HFFc6 (cell line): ENCODE measurements at regions not wholly inside any gene's neighbourhood (a gene's known extent, or its start where the extent isn't known, plus 50 kb on each side); places are given as distances from the start of the nearest gene placed in this dataset.
"Not testable (repeated sequence)": the region's sequence is repeated elsewhere in the genome, so short reads cannot be mapped to it uniquely, and the experiment has no call there.

ENCODE experiments used
- DNase-seq: peaks from one replicate; pipeline ENCODE4 v3.0.0-alpha.2; 2018
- H3K27ac Mint-ChIP-seq: 2 replicates; pipeline ENCODE4 v1.8.0; 2020; ENCODE audit warnings: mild to moderate bottlenecking, mixed read lengths
- H3K27me3 Mint-ChIP-seq: 2 replicates; pipeline ENCODE4 v1.8.0; 2021; ENCODE audit warnings: mild to moderate bottlenecking, moderate library complexity, mixed read lengths; ENCODE audit not compliant: insufficient read depth
- H3K36me3 Mint-ChIP-seq: 2 replicates; pipeline ENCODE4 v1.8.0; 2021; ENCODE audit warnings: low read depth, mixed read lengths
- H3K4me1 Mint-ChIP-seq: 2 replicates; pipeline ENCODE4 v1.8.0; 2020; ENCODE audit warnings: low read depth, mixed read lengths
- H3K4me3 Mint-ChIP-seq: 2 replicates; pipeline ENCODE4 v1.8.0; 2020; ENCODE audit warnings: mild to moderate bottlenecking, moderate library complexity, mixed read lengths
- H3K9me3 Mint-ChIP-seq: 2 replicates; pipeline ENCODE4 v1.8.0; 2020; ENCODE audit warnings: mild to moderate bottlenecking, mixed read lengths

- H3K27ac Mint-ChIP-seq, H3K9me3 Mint-ChIP-seq, H3K36me3 Mint-ChIP-seq, H3K27me3 Mint-ChIP-seq, H3K4me3 Mint-ChIP-seq, DNase-seq, H3K4me1 Mint-ChIP-seq: not testable (repeated sequence)
Observed at GRCh38 chr21:6074935-6075334, 4446.4 kb upstream of the TPTE start.

DNA sequence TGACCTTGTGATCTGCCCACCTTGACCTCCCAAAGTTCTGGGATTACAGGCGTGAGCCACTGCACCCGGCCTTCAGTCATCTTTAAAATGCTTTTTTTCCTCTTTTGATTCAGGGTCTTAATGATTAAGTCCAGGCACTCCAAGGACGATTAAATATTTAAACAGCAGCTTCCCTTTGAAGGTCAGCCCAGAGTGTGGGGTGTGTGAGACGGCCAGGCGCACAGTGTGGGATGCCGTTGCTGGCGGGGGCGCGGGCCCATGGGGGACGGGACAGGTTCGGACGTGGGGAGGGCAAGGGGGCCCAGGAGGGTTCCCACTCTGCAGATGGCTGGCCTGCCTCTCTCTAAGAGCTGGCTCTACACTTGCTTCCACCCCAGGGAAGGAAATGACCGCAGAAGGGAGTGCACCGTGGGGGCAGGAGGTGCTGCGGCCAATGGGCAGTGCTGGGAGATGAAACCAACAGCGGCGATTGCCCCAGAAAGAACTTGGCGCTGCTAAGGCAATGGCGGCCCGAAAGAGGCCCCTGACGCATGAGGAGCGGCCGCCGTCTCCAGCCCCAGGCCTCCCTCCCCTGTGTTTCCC, 4445.7 kb upstream of the TPTE start:
- not testable (repeated sequence) for H3K4me3 Mint-ChIP-seq, H3K36me3 Mint-ChIP-seq, H3K27ac Mint-ChIP-seq, H3K4me1 Mint-ChIP-seq, DNase-seq, H3K27me3 Mint-ChIP-seq, H3K9me3 Mint-ChIP-seq

DNA sequence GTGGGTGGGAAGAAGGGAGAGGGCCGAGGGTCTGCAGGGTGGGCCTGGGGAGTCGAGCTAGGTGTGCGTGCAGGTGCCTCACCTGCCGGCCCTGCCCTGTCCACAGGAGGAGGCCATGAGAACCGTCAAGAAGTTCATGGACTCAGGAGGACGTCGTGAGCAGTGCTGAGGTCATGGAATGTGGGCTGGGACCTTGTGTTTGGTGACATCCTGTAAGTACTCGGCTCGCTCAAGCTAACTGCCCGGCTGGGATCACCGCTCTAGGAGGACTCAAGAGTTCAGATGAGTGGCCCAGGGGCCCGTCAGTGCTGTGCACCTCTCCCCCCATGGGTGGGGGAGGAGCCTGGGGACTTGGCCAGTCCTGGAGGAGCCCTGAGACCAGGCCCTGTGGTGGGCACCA, 4444.0 kb upstream of the TPTE start:
- not testable (repeated sequence) for H3K27ac Mint-ChIP-seq, H3K27me3 Mint-ChIP-seq, H3K36me3 Mint-ChIP-seq, H3K4me3 Mint-ChIP-seq, DNase-seq, H3K9me3 Mint-ChIP-seq, H3K4me1 Mint-ChIP-seq

- H3K36me3 Mint-ChIP-seq, H3K27ac Mint-ChIP-seq, H3K9me3 Mint-ChIP-seq, DNase-seq, H3K27me3 Mint-ChIP-seq, H3K4me1 Mint-ChIP-seq, H3K4me3 Mint-ChIP-seq: not testable (repeated sequence)
Observed at GRCh38 chr21:6078902-6079301, 4442.5 kb upstream of the TPTE start.

- H3K4me3 Mint-ChIP-seq, H3K27me3 Mint-ChIP-seq, H3K4me1 Mint-ChIP-seq, DNase-seq, H3K9me3 Mint-ChIP-seq, H3K27ac Mint-ChIP-seq, H3K36me3 Mint-ChIP-seq: not testable (repeated sequence)
Observed at GRCh38 chr21:6080941-6081655, 4440.3 kb upstream of the TPTE start.

DNA sequence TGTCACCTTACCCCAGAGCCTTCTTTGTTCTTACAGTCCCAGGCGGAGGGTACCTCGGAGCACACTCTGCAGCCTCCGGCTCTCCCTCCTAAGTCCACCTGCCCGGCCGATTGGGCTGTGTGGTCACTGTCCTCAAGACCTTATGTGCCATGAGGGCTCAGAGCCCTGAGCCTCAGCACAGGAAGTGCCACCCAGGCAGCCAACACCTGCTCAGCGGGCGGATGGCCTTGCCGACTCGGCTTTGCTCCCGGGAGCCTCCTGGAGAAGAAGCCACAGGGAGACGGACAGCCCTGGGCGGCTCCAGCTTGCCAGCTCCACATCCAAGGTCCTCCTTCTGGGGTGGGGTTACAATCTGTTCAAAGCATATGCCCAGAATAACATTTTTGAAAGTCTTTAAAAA, 4439.2 kb upstream of the TPTE start:
- not testable (repeated sequence) for H3K27ac Mint-ChIP-seq, H3K4me1 Mint-ChIP-seq, DNase-seq, H3K36me3 Mint-ChIP-seq, H3K9me3 Mint-ChIP-seq, H3K27me3 Mint-ChIP-seq, H3K4me3 Mint-ChIP-seq

DNA sequence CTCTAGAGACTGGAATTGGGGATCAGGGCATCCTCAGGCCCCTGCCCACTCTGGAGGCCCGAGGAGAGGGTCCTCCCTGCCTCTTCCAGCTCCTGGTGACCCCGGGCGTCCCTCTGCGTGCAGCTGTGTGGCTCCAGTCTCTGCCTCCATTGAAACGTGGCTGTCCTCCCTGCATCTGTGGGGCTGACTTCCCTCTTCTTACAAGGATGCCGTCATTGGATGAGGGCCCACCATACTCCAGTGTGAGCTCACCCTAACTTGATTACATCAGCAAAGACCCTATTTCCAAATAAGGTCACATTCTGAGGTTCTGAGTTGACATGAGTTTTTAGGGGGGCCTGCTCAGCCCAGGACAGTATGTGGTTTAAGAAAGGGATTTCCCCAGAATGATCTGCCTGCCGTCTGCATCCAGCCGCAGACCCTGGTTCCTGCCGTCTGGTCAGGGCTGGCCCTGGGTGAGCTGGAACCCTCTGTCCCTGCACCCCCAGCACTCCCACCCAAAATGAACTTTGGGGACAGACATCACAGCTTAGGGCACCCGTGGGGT, 4437.7 kb upstream of the TPTE start:
- H3K4me3 Mint-ChIP-seq, H3K27ac Mint-ChIP-seq, H3K9me3 Mint-ChIP-seq, DNase-seq, H3K27me3 Mint-ChIP-seq, H3K36me3 Mint-ChIP-seq, H3K4me1 Mint-ChIP-seq: not testable (repeated sequence)

GRCh38 chr21:6086038-6086437, 4435.3 kb upstream of the TPTE start:
- not testable (repeated sequence) for H3K27ac Mint-ChIP-seq, H3K4me3 Mint-ChIP-seq, H3K4me1 Mint-ChIP-seq, H3K36me3 Mint-ChIP-seq, H3K9me3 Mint-ChIP-seq, DNase-seq, H3K27me3 Mint-ChIP-seq

- DNase-seq, H3K27ac Mint-ChIP-seq, H3K9me3 Mint-ChIP-seq, H3K4me3 Mint-ChIP-seq, H3K36me3 Mint-ChIP-seq, H3K27me3 Mint-ChIP-seq, H3K4me1 Mint-ChIP-seq: not testable (repeated sequence)
Observed at GRCh38 chr21:6087579-6088178, 4433.7 kb upstream of the TPTE start.

DNA sequence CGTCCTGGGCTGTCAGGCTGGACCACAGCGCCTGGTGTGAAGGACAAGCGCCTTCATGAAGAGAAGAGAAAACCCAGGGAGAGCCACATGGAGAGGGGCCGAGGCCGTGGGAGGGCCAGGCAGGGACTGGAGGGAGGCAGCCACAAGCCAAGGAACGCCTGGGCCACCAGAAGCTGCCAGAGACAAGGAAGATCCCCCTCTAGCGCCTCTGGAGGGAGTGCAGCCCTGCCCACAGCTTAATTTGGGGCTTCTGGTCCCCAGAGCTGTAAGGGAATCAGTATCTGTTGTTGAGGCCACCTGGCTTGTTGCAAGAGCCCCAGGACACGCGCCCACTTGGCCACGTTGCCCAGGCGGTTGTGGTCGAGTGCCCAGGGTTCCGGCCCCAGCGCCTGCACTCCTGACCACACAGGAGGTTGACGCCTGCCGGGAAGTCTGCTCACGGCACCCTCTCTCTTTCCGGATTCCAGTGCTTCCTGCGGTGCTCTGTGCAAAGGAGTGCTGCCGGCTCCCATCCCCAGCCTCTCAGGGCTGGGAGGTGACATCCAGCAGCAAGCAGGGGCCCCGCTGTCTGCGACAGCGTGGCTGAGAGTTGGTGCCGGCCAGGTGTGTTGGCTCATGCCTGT, 4431.0 kb upstream of the TPTE start:
- H3K4me1 Mint-ChIP-seq: not testable (repeated sequence)

DNA sequence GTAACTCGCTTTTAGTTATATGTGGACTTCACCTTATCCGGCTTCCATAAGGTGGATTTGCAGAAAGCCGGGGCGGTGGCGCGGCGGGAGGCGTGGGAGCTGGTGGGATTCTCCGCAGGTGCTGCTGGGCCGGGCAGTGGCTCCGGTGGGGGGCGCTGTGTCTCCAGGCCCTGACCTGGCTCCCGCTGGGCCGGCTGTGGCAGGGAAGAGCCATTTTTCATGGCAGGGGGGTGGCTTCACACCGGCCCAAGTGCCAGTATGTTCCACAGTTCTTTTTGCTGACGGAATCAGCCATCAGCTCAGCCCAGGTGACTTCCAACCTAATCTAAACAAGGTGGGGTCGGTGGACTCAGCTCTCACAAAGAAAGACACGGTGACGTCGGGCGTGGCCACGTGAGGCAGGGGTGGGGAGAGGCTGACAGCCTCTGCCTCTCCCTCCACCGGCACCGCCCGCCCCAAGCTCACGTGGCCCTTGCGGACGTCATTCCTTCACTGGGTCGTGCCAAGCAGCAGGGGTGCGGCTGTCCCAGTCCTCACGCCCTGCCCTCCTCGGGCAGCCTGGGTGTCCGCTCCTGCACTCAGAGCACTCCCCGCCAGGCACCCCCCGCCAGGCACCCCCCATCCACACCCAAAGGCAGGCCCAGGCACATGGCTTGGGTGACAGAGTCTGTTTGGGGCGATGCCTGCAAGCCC, 4429.9 kb upstream of the TPTE start:
- not testable (repeated sequence) for H3K4me1 Mint-ChIP-seq, H3K4me3 Mint-ChIP-seq, H3K27ac Mint-ChIP-seq, H3K27me3 Mint-ChIP-seq, H3K36me3 Mint-ChIP-seq, H3K9me3 Mint-ChIP-seq, DNase-seq

More for the DNA sequence above, 4431.0 kb upstream of the TPTE start:
- not testable (repeated sequence) for H3K4me3 Mint-ChIP-seq, H3K36me3 Mint-ChIP-seq, H3K9me3 Mint-ChIP-seq, DNase-seq, H3K27me3 Mint-ChIP-seq, H3K27ac Mint-ChIP-seq

DNA sequence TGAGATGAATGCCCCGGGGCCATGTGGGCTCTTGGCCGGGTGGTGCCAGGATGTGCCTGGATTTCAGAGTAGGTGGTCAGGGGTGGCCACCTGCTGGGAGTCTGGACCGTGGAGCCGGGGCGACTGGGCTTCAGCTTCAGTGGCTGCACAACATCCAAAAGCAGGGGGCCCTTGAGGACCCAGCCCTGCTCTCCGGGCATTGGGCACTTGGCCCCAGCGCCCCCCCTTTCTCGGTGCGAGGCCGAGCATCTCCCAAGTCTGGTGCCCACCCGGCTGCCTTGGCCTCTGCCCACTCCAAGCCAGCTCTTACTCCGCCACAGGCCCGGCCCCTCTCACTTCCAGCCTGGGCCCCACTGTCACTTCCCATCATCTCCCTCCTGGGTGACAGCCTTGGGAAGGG, 4429.0 kb upstream of the TPTE start:
- not testable (repeated sequence) for H3K27ac Mint-ChIP-seq, H3K27me3 Mint-ChIP-seq, H3K4me3 Mint-ChIP-seq, DNase-seq, H3K9me3 Mint-ChIP-seq, H3K4me1 Mint-ChIP-seq, H3K36me3 Mint-ChIP-seq

DNA sequence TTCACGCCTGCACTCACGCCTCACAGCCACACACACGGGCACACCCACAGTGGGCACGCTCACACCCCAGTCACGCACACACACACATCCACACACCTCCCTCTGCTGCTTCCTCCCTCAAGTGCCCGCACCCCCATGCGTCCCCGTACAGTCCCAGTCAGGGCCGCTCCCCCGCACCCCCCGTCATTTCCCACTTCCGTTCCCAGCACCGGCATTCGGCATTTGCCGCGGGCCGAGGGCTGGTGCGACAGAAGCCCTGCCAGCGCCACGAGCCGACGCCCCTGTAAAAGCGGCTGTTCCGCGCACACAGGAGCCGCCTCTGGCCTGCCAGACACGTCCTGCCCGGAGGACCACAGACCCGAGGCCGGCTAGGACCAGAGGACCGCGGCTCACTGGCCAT, 4428.0 kb upstream of the TPTE start:
- DNase-seq, H3K27ac Mint-ChIP-seq, H3K27me3 Mint-ChIP-seq, H3K4me1 Mint-ChIP-seq, H3K4me3 Mint-ChIP-seq, H3K36me3 Mint-ChIP-seq, H3K9me3 Mint-ChIP-seq: not testable (repeated sequence)
